ENCODE measurements at regions not wholly inside any gene's neighbourhood (a gene's known extent, or its start where the extent isn't known, plus 50 kb on each side); places are given as distances from the start of the nearest gene placed in this dataset.
"Not testable (repeated sequence)": the region's sequence is repeated elsewhere in the genome, so short reads cannot be mapped to it uniquely, and the experiment has no call there.

DNA sequence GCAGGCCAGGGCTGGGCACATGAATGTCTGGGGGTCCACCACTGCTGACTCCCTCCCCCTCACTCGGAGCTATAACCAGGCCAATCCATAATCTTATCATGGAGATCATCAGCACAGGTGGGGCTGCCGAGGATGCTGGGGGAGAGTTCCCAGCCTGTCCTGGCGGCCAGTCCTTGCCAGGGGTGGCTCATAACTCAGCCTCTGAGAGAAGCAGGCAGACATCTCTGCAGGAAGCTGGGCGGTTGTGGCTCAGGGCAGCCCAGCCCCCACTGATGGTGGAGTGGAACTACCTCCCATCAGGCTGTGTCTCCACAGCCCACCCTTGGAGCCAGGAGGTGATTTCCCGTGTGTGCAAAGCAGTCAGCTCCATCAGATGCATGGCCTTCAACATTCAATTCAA is 109.4 kb upstream of the ZNF92 start:
- no peaks in the 10 kb centered on the region for H3K27me3 ChIP-seq (replicated peaks; ENCODE audit: insufficient read depth, low read depth, low read length, poor library complexity)
- DNase-seq (ENCODE audit: low spot score): no peak
- ChIA-PET CTCF (no interaction called here), POLR2A (ENCODE audit: low non-redundant PET) (no interaction called here)
- H3K36me3 ChIP-seq (ENCODE audit: insufficient read depth, low read length, poor library complexity, severe bottlenecking): no peaks in the 10 kb centered on the region
- BruUV-seq (replicated peaks): no TSS peak
- H3K9me3 ChIP-seq (ENCODE audit: low read depth, low read length, poor library complexity, severe bottlenecking): no peaks in the 10 kb centered on the region
- no peak for TF ChIP-seq EZH2 (IDR thresholded peaks at IDR 0.05; ENCODE audit: borderline replicate concordance, low read depth, low read length, poor library complexity, severe bottlenecking)
- TF ChIP-seq, protein P1, sequence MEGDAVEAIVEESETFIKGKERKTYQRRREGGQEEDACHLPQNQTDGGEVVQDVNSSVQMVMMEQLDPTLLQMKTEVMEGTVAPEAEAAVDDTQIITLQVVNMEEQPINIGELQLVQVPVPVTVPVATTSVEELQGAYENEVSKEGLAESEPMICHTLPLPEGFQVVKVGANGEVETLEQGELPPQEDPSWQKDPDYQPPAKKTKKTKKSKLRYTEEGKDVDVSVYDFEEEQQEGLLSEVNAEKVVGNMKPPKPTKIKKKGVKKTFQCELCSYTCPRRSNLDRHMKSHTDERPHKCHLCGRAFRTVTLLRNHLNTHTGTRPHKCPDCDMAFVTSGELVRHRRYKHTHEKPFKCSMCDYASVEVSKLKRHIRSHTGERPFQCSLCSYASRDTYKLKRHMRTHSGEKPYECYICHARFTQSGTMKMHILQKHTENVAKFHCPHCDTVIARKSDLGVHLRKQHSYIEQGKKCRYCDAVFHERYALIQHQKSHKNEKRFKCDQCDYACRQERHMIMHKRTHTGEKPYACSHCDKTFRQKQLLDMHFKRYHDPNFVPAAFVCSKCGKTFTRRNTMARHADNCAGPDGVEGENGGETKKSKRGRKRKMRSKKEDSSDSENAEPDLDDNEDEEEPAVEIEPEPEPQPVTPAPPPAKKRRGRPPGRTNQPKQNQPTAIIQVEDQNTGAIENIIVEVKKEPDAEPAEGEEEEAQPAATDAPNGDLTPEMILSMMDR (conservative IDR thresholded peaks at IDR 0.05; ENCODE audit: low read depth, low read length): no peak
- intact Hi-C loops (cut with micrococcal nuclease; ENCODE audit: unreplicated experiment): no loop called here
- no peak overlapping the region for H3K27ac ChIP-seq (ENCODE audit: low read depth, low read length, poor library complexity, severe bottlenecking)
- H3K4me3 ChIP-seq (ENCODE audit: low read depth, low read length, poor library complexity, severe bottlenecking): no peak overlapping the region
- H3K4me1 ChIP-seq (ENCODE audit: insufficient read depth, low read length, poor library complexity, severe bottlenecking): peaks cover 4% of the 10 kb centered on the region

DNA sequence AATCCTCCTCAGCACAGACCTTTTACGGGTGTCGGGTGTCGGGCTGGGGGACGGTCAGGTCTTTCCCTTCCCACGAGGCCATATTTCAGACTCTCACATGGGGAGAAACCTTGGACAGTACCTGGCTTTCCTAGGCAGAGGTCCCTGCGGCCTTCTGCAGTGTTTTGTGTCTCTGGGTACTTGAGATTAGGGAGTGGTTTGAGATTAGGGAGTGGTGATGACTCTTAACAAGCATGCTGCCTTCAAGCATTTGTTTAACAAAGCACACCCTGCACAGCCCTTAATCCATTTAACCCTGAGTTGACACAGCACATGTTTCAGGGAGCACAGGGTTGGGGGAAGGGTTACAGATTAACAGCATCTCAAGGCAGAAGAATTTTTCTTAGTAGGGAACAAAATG is 113.0 kb upstream of the ZNF92 start:
- DNase-seq (ENCODE audit: low spot score); H3K36me3 ChIP-seq (ENCODE audit: insufficient read depth, low read length, poor library complexity, severe bottlenecking); POLR2A ChIA-PET (ENCODE audit: low non-redundant PET); H3K27me3 ChIP-seq (replicated peaks; ENCODE audit: insufficient read depth, low read depth, low read length, poor library complexity); BruUV-seq (replicated peaks); H3K4me1 ChIP-seq (ENCODE audit: insufficient read depth, low read length, poor library complexity, severe bottlenecking); CTCF ChIA-PET; H3K9me3 ChIP-seq (ENCODE audit: low read depth, low read length, poor library complexity, severe bottlenecking); intact Hi-C loops (cut with micrococcal nuclease; ENCODE audit: unreplicated experiment); H3K4me3 ChIP-seq (ENCODE audit: low read depth, low read length, poor library complexity, severe bottlenecking); H3K27ac ChIP-seq (ENCODE audit: low read depth, low read length, poor library complexity, severe bottlenecking): not testable (repeated sequence)

DNA sequence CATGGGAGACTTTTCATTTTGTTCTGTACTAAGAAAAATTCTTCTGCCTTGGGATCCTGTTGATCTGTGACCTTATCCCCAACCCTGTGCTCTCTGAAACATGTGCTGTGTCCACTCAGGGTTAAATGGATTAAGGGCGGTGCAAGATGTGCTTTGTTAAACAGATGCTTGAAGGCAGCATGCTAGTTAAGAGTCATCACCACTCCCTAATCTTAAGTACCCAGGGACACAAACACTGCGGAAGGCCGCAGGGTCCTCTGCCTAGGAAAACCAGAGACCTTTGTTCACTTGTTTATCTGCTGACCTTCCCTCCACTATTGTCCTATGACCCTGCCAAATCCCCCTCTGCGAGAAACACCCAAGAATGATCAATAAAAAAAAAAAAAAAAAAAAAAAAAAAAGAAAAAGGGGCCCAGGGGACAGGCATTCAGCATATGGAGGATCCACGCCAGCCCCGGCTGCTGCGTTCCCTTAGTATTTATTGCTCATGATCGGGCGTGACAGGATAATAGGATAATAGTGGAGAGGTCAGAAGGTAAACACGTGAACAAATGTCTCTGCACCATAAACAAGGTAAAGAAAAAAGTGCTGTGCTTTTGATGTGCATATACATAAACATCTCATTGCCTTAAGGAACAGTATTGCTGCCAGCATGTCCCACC is 113.7 kb upstream of the ZNF92 start:
- H3K27ac ChIP-seq (ENCODE audit: low read depth, low read length, poor library complexity, severe bottlenecking); BruUV-seq (replicated peaks); CTCF ChIA-PET; intact Hi-C loops (cut with micrococcal nuclease; ENCODE audit: unreplicated experiment); H3K4me3 ChIP-seq (ENCODE audit: low read depth, low read length, poor library complexity, severe bottlenecking); H3K4me1 ChIP-seq (ENCODE audit: insufficient read depth, low read length, poor library complexity, severe bottlenecking); POLR2A ChIA-PET (ENCODE audit: low non-redundant PET); DNase-seq (ENCODE audit: low spot score); H3K27me3 ChIP-seq (replicated peaks; ENCODE audit: insufficient read depth, low read depth, low read length, poor library complexity); H3K36me3 ChIP-seq (ENCODE audit: insufficient read depth, low read length, poor library complexity, severe bottlenecking); H3K9me3 ChIP-seq (ENCODE audit: low read depth, low read length, poor library complexity, severe bottlenecking): not testable (repeated sequence)

DNA sequence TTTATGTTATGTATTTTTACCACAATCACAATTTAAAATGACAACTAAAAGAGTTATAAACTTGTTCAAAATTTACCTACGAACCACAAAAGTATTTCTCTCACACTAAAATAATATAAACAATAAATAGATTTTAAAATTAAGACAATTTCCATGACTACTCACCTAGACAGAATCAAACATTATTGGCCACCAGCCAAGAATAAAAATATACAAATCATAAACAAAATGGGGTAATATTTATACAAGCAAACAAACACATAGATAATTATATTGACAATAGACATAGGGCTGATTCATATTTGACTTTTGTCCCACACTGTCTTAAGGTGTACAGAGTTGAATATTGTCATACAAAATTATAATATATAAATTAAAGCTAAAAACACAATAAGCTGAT is 119.6 kb upstream of the ZNF92 start:
- CTCF ChIA-PET: no interaction called here

More for the DNA sequence above, 119.6 kb upstream of the ZNF92 start:
- Histone ChIP-seq H3K36me3 (ENCODE audit: insufficient read depth, low read length, poor library complexity, severe bottlenecking) (no peaks in the 10 kb centered on the region), H3K27ac (ENCODE audit: low read depth, low read length, poor library complexity, severe bottlenecking) (no peak overlapping the region), H3K27me3 (replicated peaks; ENCODE audit: insufficient read depth, low read depth, low read length, poor library complexity) (no peaks in the 10 kb centered on the region), H3K4me3 (ENCODE audit: low read depth, low read length, poor library complexity, severe bottlenecking) (no peak overlapping the region), H3K9me3 (ENCODE audit: low read depth, low read length, poor library complexity, severe bottlenecking) (no peaks in the 10 kb centered on the region), H3K4me1 (ENCODE audit: insufficient read depth, low read length, poor library complexity, severe bottlenecking) (no peaks in the 10 kb centered on the region)
- no TSS peak for BruUV-seq (replicated peaks)
- POLR2A ChIA-PET (ENCODE audit: low non-redundant PET): no interaction called here
- intact Hi-C loops (cut with micrococcal nuclease; ENCODE audit: unreplicated experiment): no loop called here
- no peak for DNase-seq (ENCODE audit: low spot score)
- TF ChIP-seq, protein P1 (conservative IDR thresholded peaks at IDR 0.05; ENCODE audit: low read depth, low read length): no peak
- TF ChIP-seq EZH2 (IDR thresholded peaks at IDR 0.05; ENCODE audit: borderline replicate concordance, low read depth, low read length, poor library complexity, severe bottlenecking): no peak

Measured in A673 (cell line).